Lung (tissue), 11 donors: ENCODE measurements at regions not wholly inside any gene's neighbourhood (a gene's known extent, or its start where the extent isn't known, plus 50 kb on each side); places are given as distances from the start of the nearest gene placed in this dataset.

ENCODE experiments used
- ATAC-seq: fragments of 200-7000 bp; cut with Tn5 transposase; one replicate; pipeline ENCODE4 v1.9.1; 2020; ENCODE audit warnings: moderate number of reproducible peaks; ENCODE audit not compliant: insufficient read depth, low FRiP score
- DNase-seq, 3 donors: peaks; one replicate each; pipeline ENCODE4 v3.0.0-alpha.2; 2013 to 2017
- H3K27ac ChIP-seq, 2 donors: one replicate each; pipeline ENCODE4 v1.5.1; 2013; ENCODE audit warnings: mild to moderate bottlenecking in 2 of 2, moderate library complexity in 2 of 2, control low read depth in 1 of 2, inconsistent platforms in 1 of 2, low read depth in 1 of 2, low read length in 1 of 2
- H3K27me3 ChIP-seq, 3 donors: one replicate each; pipeline ENCODE4 v1.5.1; 2013; ENCODE audit warnings: low read length in 2 of 3; ENCODE audit not compliant: control insufficient read depth in 3 of 3, insufficient read depth in 3 of 3
- H3K36me3 ChIP-seq, 4 donors: one replicate each; pipeline ENCODE4 v1.5.1; 2013; ENCODE audit warnings: low read length in 4 of 4, mild to moderate bottlenecking in 1 of 4, moderate library complexity in 1 of 4; ENCODE audit not compliant: control insufficient read depth in 4 of 4, insufficient read depth in 4 of 4
- H3K4me1 ChIP-seq, 5 donors: one replicate each; pipeline ENCODE4 v1.5.1; 2013; ENCODE audit warnings: low read length in 5 of 5, mild to moderate bottlenecking in 2 of 5, moderate library complexity in 1 of 5; ENCODE audit not compliant: control insufficient read depth in 5 of 5, insufficient read depth in 5 of 5
- H3K4me3 ChIP-seq: one replicate; pipeline ENCODE4 v1.5.1; 2013; ENCODE audit warnings: mild to moderate bottlenecking, control low read depth, moderate library complexity
- H3K9ac ChIP-seq, 2 donors: one replicate each; pipeline ENCODE4 v1.5.1; 2013; ENCODE audit warnings: low read length in 2 of 2, control low read depth in 1 of 2; ENCODE audit not compliant: insufficient read depth in 1 of 2
- H3K9me3 ChIP-seq, 4 donors: one replicate each; pipeline ENCODE4 v1.5.1; 2013; ENCODE audit warnings: low read length in 3 of 4, mild to moderate bottlenecking in 1 of 4, moderate library complexity in 1 of 4; ENCODE audit not compliant: control insufficient read depth in 4 of 4, insufficient read depth in 3 of 4
- WGBS, 2 donors: extraction: QIAGEN DNeasy Blood & Tissue Kit; methylation state at CpG; one replicate each; pipeline ENCODE4 v1.1.7; 2013; 5-methylcytosine and 5-hydroxymethylcytosine counted together
- TF ChIP-seq, protein P1 (sequence below): IDR thresholded peaks from 2 replicates; pipeline ENCODE4 v1.5.1; 2012; ENCODE audit warnings: mild to moderate bottlenecking; ENCODE audit errors: control extremely low read depth, extremely low read depth
- donor health status: control.
- donor health status: control.
- donor health status: Bipolar disorder and iron deficiency.
- donor health status: healthy.
- donor health status: DM: yes; HTN: yes; CAD: no.

DNA sequence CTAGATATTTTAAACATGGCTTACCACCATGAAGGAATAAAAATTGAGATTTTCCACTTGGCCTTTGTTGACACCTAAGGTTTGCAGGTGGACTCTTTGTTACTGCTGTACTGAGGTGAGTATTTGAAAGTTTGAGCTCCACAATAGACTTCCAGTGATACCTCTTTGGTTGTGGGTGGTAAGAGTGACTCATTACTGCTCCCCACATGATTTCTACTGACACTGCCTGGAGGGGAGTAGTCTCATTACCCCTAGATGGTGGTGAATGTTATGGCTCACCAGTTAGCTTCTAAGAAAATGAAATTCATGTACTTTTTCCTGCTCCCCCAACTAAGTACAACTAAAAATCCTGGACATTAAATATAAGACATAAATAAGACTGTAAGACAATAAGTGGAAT is 1183.1 kb upstream of the TMEFF2 start:
- TF ChIP-seq, protein P1, sequence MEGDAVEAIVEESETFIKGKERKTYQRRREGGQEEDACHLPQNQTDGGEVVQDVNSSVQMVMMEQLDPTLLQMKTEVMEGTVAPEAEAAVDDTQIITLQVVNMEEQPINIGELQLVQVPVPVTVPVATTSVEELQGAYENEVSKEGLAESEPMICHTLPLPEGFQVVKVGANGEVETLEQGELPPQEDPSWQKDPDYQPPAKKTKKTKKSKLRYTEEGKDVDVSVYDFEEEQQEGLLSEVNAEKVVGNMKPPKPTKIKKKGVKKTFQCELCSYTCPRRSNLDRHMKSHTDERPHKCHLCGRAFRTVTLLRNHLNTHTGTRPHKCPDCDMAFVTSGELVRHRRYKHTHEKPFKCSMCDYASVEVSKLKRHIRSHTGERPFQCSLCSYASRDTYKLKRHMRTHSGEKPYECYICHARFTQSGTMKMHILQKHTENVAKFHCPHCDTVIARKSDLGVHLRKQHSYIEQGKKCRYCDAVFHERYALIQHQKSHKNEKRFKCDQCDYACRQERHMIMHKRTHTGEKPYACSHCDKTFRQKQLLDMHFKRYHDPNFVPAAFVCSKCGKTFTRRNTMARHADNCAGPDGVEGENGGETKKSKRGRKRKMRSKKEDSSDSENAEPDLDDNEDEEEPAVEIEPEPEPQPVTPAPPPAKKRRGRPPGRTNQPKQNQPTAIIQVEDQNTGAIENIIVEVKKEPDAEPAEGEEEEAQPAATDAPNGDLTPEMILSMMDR, result no peak
- Histone ChIP-seq H3K27me3 (no peaks in the 10 kb centered on the region), H3K9ac (no peak overlapping the region), H3K36me3 (no peaks in the 10 kb centered on the region), H3K27ac (no peak overlapping the region), H3K4me3 (no peak overlapping the region), H3K4me1 (no peaks in the 10 kb centered on the region), H3K9me3 (no peaks in the 10 kb centered on the region)
- DNase-seq, result no peak
- no peak for ATAC-seq

DNA sequence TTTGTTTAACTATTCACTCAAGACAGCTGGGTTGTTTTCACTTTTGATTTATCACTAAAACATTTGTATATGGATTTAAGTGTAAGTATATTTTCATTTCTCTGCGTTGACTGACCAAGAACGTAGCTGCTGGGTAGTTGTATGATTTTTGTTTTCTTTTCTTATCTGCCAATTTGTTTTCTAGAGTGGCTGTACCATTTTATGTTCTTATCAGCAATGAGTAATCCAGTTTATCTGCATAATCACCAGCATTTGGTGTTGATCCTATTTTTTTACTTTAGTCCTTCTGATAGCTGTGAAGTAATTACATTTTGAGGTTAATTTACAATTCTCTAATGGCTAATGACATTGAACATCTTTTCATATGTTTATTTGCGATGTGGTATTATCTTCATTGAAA is 1178.4 kb upstream of the TMEFF2 start:
- Histone ChIP-seq H3K9ac (no peak overlapping the region), H3K27ac (no peak overlapping the region), H3K9me3 (no peaks in the 10 kb centered on the region), H3K4me3 (no peak overlapping the region), H3K27me3 (no peaks in the 10 kb centered on the region), H3K4me1 (no peaks in the 10 kb centered on the region), H3K36me3 (no peaks in the 10 kb centered on the region)
- TF ChIP-seq, protein P1, result no peak
- ATAC-seq (no peak), DNase-seq (no peak)
- WGBS, 2 donors, result 65 to 75% methylated on average over 3 of the region's 3 CpGs

DNA sequence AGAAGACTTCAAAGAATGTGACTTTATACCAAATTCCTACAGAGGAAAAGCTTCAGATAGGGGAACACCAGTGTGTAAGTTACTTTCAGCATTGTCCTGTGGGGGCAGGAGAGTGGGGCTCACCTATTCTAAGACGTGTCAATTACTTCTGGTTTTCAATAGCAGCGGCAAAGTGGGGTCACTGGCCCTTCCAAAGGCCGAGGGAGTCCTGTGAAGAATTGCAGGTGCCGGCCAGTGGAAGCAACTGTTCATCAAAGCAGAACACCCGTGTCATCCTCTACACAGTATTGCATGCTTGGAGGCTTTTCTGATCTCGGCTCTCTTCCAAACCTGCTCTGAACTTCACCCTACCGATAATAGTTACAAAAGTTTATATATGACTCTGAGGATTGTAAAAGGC is 1176.5 kb upstream of the TMEFF2 start:
- Histone ChIP-seq H3K9me3 (no peaks in the 10 kb centered on the region), H3K36me3 (no peaks in the 10 kb centered on the region), H3K9ac (no peak overlapping the region), H3K4me1 (no peaks in the 10 kb centered on the region), H3K27ac (no peak overlapping the region), H3K4me3 (no peak overlapping the region), H3K27me3 (no peaks in the 10 kb centered on the region)
- TF ChIP-seq, protein P1, result no peak
- WGBS, 2 donors, result 77 to 87% methylated on average over 7 of the region's 7 CpGs
- ATAC-seq (no peak), DNase-seq (no peak)

DNA sequence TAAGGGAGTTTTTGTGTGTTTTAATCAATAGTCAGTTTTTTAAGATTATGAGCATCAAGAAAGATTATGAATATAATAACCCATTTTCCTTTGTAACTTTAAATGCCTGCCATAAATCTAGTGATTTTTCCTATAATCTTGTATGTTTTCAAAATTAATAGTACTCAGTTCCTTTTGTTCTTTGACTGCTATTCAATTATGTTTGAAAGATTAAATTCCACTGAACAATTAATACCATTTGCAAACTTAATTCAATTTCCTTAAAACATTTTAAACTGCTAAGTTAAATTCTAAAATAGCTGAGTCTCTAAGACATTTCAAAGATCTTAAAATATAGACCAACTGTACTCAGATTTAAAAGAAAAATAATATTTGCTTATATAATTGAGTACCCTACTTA is 1173.9 kb upstream of the TMEFF2 start:
- Histone ChIP-seq H3K27me3 (no peaks in the 10 kb centered on the region), H3K4me1 (no peaks in the 10 kb centered on the region), H3K27ac (no peak overlapping the region), H3K9ac (no peak overlapping the region), H3K36me3 (no peaks in the 10 kb centered on the region), H3K9me3 (no peaks in the 10 kb centered on the region), H3K4me3 (no peak overlapping the region)
- ATAC-seq (no peak), DNase-seq (no peak)
- TF ChIP-seq, protein P1, result no peak
